ENCODE measurements at regions not wholly inside any gene's neighbourhood (a gene's known extent, or its start where the extent isn't known, plus 50 kb on each side); places are given as distances from the start of the nearest gene placed in this dataset.
"Not testable (repeated sequence)": the region's sequence is repeated elsewhere in the genome, so short reads cannot be mapped to it uniquely, and the experiment has no call there.

GRCh38 chr4:13700021-13700857 is 72.7 kb upstream of the BOD1L1 start:
- Histone ChIP-seq H3K27ac (no peak overlapping the region), H3K4me1 (peaks cover 14% of the 10 kb centered on the region), H3K36me3 (no peaks in the 10 kb centered on the region), H3K4me3 (no peak overlapping the region), H3K27me3 (no peaks in the 10 kb centered on the region), H3K9me3 (no peaks in the 10 kb centered on the region)
- 64% methylated on average over 8 of the region's 8 CpGs for WGBS
- DNase-seq (ENCODE audit: low spot score in 2 of 2), result no peak
- TF ChIP-seq EP300 (IDR thresholded peaks at IDR 0.05) (no peak), CTCF (IDR thresholded peaks at IDR 0.05) (no peak), POLR2AphosphoS5 (IDR thresholded peaks at IDR 0.05) (no peak), POLR2A (IDR thresholded peaks at IDR 0.05) (no peak)

- 39% methylated on average over 1 of the region's 1 CpG for WGBS
- H3K27ac ChIP-seq; H3K27me3 ChIP-seq; DNase-seq (ENCODE audit: low spot score in 2 of 2); H3K9me3 ChIP-seq; H3K36me3 ChIP-seq; H3K4me3 ChIP-seq: not testable (repeated sequence)
- H3K4me1 ChIP-seq, result peaks cover 20% of the 10 kb centered on the region
These were observed 73.3 kb upstream of the BOD1L1 start for GRCh38 chr4:13700858-13701140.

GRCh38 chr4:13701937-13702446 is 74.5 kb upstream of the BOD1L1 start:
- Histone ChIP-seq H3K9me3 (no peaks in the 10 kb centered on the region), H3K27me3 (no peaks in the 10 kb centered on the region), H3K4me3 (no peak overlapping the region), H3K36me3 (no peaks in the 10 kb centered on the region), H3K27ac (no peak overlapping the region), H3K4me1 (peaks cover 31% of the 10 kb centered on the region)
- 68% methylated on average over 2 of the region's 2 CpGs for WGBS
- TF ChIP-seq POLR2AphosphoS5 (IDR thresholded peaks at IDR 0.05), result no peak
- no peak for TF ChIP-seq CTCF (IDR thresholded peaks at IDR 0.05)
- no peak for DNase-seq (ENCODE audit: low spot score in 2 of 2)

- H3K4me1 ChIP-seq, result peaks cover 33% of the 10 kb centered on the region
These were observed 75.6 kb upstream of the BOD1L1 start for GRCh38 chr4:13703096-13703495.

GRCh38 chr4:13704035-13704434 is 76.5 kb upstream of the BOD1L1 start:
- TF ChIP-seq POLR2A (IDR thresholded peaks at IDR 0.05) (no peak), EP300 (IDR thresholded peaks at IDR 0.05) (no peak), CTCF (IDR thresholded peaks at IDR 0.05) (no peak), POLR2AphosphoS5 (IDR thresholded peaks at IDR 0.05) (no peak)
- Histone ChIP-seq H3K36me3 (no peaks in the 10 kb centered on the region), H3K27me3 (no peaks in the 10 kb centered on the region), H3K4me1 (peaks cover 33% of the 10 kb centered on the region), H3K9me3 (no peaks in the 10 kb centered on the region), H3K27ac (no peak overlapping the region), H3K4me3 (no peak overlapping the region)
- DNase-seq (ENCODE audit: low spot score in 2 of 2), result no peak
- WGBS, result 70% methylated on average over 2 of the region's 2 CpGs

More at GRCh38 chr4:13703096-13703495, 75.6 kb upstream of the BOD1L1 start:
- no peak for TF ChIP-seq CTCF (IDR thresholded peaks at IDR 0.05)
- no peak for TF ChIP-seq EP300 (IDR thresholded peaks at IDR 0.05)
- TF ChIP-seq POLR2AphosphoS5 (IDR thresholded peaks at IDR 0.05), result no peak
- TF ChIP-seq POLR2A (IDR thresholded peaks at IDR 0.05), result no peak
- no peaks in the 10 kb centered on the region for H3K27me3 ChIP-seq
- H3K27ac ChIP-seq, result no peak overlapping the region
- no peak overlapping the region for H3K4me3 ChIP-seq
- 80% methylated on average over 10 of the region's 10 CpGs for WGBS
- no peak for DNase-seq (ENCODE audit: low spot score in 2 of 2)
- H3K9me3 ChIP-seq, result no peaks in the 10 kb centered on the region
- no peaks in the 10 kb centered on the region for H3K36me3 ChIP-seq

- no peak for TF ChIP-seq EP300 (IDR thresholded peaks at IDR 0.05)
- no peak for TF ChIP-seq CTCF (IDR thresholded peaks at IDR 0.05)
- TF ChIP-seq POLR2AphosphoS5 (IDR thresholded peaks at IDR 0.05), result no peak
- no peak for TF ChIP-seq POLR2A (IDR thresholded peaks at IDR 0.05)
- peaks cover 33% of the 10 kb centered on the region for H3K4me1 ChIP-seq
- H3K9me3 ChIP-seq, result no peaks in the 10 kb centered on the region
- no peak for DNase-seq (ENCODE audit: low spot score in 2 of 2)
- peak overlapping the region; percentile 63 for H3K27ac ChIP-seq
- H3K36me3 ChIP-seq, result no peaks in the 10 kb centered on the region
- no peak overlapping the region for H3K4me3 ChIP-seq
- H3K27me3 ChIP-seq, result no peaks in the 10 kb centered on the region
These were observed 77.2 kb upstream of the BOD1L1 start for GRCh38 chr4:13704761-13705160.
